ENCODE measurements at regions not wholly inside any gene's neighbourhood (a gene's known extent, or its start where the extent isn't known, plus 50 kb on each side); places are given as distances from the start of the nearest gene placed in this dataset.

- no peak for TF ChIP-seq CTCF (IDR thresholded peaks at IDR 0.05)
- TF ChIP-seq POLR2A (IDR thresholded peaks at IDR 0.05) = no peak
These were observed 366.5 kb upstream of the POU3F3 start for GRCh38 chr2:104487366-104487765.

Measured in uterus (tissue), 2 donors.